Choroid plexus epithelial cell (primary cell): ENCODE measurements at regions not wholly inside any gene's neighbourhood (a gene's known extent, or its start where the extent isn't known, plus 50 kb on each side); places are given as distances from the start of the nearest gene placed in this dataset.

ENCODE experiments used
- DNase-seq: peaks from one replicate; pipeline ENCODE4 v3.0.0-alpha.2; 2010; ENCODE audit warnings: low read depth
- H3K4me3 ChIP-seq: 2 replicates; pipeline ENCODE4 v1.5.1; 2011; ENCODE audit warnings: low read depth, mild to moderate bottlenecking, control low read depth, low read length, moderate library complexity
- CTCF ChIP-seq: conservative IDR thresholded peaks from 2 replicates; pipeline ENCODE4 v1.5.1; 2011; ENCODE audit warnings: low read depth, mild to moderate bottlenecking, control low read depth, inconsistent platforms, low read length, moderate library complexity

GRCh38 chr11:70579316-70579955 is 181.1 kb downstream of the CTTN start:
- TF ChIP-seq CTCF = no peak
- no peak for DNase-seq
- no peak overlapping the region for H3K4me3 ChIP-seq

DNA sequence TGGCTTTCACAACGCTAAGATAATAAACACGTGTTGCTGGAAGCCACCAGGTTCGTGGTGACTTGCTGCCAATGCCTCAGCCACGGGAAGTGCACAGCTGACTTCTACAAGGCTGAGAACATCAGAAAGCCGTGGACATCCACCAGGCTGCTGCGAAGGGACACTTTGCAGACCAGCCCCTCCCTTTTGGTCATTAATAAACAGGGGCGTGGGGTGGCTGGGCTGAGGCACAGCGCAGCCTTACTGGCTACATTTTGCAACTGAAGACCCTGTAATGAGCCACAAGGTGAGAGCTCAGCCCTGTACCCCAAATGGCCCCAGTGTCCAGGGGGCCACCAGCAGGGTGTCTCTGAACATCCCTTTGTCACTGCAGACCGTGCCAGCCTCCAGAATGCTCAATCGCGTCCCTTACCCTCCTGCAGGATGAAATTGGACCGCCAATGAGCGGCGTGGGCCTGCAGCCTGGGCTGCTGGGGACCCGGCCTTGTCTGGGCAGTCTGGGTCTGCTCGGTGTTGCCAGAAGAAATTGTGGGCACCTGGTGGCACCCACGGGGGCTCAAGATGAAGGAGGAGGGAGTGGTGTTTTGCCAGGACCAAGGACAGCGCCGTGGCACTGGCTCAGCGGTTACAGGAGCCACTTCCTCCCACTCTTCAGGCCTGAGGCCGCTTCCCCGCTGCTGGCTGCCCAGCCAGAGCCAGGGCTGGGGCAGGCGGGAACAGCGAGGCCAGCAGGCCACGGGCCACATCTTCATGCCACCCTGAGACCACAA is 181.9 kb downstream of the CTTN start:
- DNase-seq = no peak
- H3K4me3 ChIP-seq = no peak overlapping the region
- no peak for TF ChIP-seq CTCF

DNA sequence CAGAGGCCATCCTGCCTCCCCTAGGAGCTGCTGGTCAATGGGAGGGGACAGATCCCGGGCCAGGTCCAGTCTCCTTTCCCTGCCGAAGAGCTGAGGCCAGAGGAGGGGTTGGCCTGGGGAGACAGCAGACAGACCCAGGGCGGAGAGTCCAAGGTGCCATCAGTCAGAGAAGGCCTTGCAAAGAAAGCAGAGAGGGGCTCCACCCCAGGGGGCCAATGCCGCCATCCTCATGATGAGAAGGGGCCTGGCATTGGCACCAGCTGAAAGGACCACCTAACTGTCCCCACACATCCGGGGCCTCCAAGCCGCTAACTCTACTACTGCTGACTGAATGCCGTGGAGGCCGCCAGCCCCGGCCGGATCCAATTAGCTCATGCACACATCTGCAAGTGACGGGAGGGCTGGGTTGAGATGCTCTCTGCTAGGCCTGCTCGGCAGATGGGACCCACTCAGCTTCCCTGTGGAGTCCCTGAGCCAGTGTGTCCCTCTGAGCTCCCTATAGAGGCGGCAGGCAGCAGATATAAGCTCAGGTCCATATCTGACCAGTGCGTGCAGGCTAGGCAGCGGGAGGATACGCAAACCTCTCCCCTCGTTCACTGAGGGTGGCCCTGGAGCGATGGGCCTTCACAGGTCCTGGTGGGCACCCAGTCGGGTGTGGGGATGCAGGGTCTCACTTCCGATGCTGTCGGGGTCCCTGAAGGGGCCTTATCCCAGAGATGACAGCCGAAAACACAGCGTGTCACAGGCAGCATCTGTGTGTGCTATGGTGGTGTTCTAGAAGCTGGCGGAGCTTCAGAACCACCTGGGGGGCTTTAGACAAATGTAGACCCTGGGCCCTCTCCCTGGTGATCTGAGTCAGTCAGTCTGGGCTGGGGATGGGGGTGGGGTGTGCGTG is 183.9 kb downstream of the CTTN start:
- no peak for DNase-seq
- no peak overlapping the region for H3K4me3 ChIP-seq
- no peak for TF ChIP-seq CTCF

DNA sequence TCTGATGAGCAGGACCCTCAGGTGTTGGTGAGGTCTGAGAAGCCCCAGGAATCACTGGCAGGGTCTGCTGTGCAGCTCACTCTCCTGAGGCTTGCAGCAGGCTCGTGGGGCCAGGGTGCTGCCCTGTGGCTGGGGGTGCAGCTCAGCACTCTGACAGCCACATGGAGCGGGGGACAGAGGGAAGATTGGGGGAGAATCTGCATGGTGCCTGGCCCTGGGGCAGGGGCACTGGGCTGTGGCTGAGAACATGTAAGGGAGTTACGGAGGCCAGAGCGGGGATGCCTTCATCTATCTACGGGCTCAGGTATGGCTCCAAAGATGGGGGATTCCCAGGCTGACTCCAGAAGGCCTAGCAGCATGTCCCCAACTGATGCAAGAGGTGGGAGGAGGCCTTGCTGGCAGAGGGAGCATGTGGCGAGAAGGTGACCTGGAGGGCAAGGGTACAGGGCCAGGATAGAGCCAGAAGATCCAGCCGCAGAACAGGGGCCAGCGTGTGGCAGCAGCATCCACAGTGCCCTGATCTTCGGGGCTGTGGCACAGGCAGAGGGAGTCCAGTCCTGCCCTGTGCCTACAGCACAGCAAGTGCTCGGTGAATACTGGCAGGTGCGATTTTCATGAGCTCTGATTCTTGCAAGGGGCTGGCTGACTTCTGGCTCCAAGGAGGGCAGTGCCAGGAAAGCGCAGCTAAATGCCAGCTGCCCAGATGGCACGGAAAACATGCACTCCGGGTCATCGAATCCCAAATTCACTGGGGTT is 184.7 kb downstream of the CTTN start:
- DNase-seq = no peak
- H3K4me3 ChIP-seq = no peak overlapping the region
- TF ChIP-seq CTCF = no peak

GRCh38 chr11:70583781-70584218 is 185.5 kb downstream of the CTTN start:
- TF ChIP-seq CTCF = no peak
- H3K4me3 ChIP-seq = no peak overlapping the region
- no peak for DNase-seq

DNA sequence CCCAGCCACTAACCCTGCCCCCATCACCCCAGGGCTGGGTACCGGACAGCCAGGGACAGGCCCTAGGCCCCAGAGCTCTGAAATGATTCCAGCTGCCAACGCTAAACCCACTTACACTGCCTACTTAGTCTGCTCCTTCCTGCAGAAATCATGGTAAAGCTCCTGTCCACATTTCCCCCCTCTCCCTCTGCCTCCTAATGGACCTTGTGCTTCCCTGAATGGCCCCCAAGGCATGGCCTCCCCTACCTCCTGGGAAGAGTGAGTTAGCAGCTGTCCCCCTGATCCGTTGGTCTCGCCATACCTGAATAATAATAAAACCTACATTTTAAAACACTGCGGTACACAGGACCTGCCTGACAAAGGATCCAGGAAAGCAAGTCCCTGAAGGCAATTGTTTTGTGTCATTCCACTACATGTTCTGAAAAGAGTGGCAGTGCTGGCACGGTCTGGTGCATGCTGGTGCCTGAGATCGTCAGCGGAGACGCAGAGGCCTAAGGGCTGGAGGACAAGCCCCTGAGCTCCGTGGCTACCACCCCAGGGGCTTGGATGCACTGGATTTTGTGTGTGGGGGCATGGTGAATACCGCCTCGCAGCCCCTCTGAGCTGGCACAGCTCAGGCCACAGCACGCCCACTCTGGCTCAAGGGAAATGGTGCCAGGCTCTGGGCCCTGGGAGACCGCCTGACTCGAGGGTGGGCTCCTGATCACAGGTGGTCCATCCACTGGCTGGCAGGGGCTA is 186.3 kb downstream of the CTTN start:
- TF ChIP-seq CTCF = no peak
- no peak overlapping the region for H3K4me3 ChIP-seq
- no peak for DNase-seq
